ENCODE measurements at regions not wholly inside any gene's neighbourhood (a gene's known extent, or its start where the extent isn't known, plus 50 kb on each side); places are given as distances from the start of the nearest gene placed in this dataset.

GRCh38 chr5:74075501-74076484 is 449.8 kb downstream of the ARHGEF28 start:
- Histone ChIP-seq H2BK120ac (replicated peaks; ENCODE audit: low read depth, low read length) (no peak overlapping the region), H3K4me1 (replicated peaks in 1 of 4; ENCODE audit: control insufficient read depth in 3 of 4, insufficient read depth in 4 of 4, low read length in 3 of 4) (peaks cover 0 to 6% (median 4%) of the 10 kb centered on the region in 4 experiments; a peak in 3 of 7 replicates), H3K18ac (ENCODE audit: extremely low read depth, low read length) (no peak overlapping the region), H3K23ac (ENCODE audit: insufficient read length) (no peak overlapping the region), H3K23me2 (ENCODE audit: low read depth, low read length) (no peaks in the 10 kb centered on the region), H3K27ac (ENCODE audit: low read depth, low read length) (no peak overlapping the region), H3K9ac (replicated peaks in 1 of 4; ENCODE audit: extremely low read depth in 1 of 4, low read depth in 3 of 4, low read length in 3 of 4) (no peak overlapping the region), H3K79me1 (ENCODE audit: low read depth, low read length) (no peaks in the 10 kb centered on the region), H4K5ac (ENCODE audit: insufficient read length, low read depth, low read length) (no peak overlapping the region), H3K27me3 (replicated peaks in 1 of 4; ENCODE audit: control insufficient read depth in 3 of 4, extremely low read depth in 1 of 4, insufficient read depth in 3 of 4, low read length in 3 of 4) (no peaks in the 10 kb centered on the region), H3K79me2 (ENCODE audit: control insufficient read depth in 1 of 2, insufficient read depth in 2 of 2, low read length in 2 of 2) (no peaks in the 10 kb centered on the region), H2BK5ac (ENCODE audit: low read depth, low read length) (no peak overlapping the region), H4K20me1 (replicated peaks in 1 of 2; ENCODE audit: control insufficient read depth in 1 of 2, insufficient read depth in 2 of 2, low read length in 2 of 2) (no peaks in the 10 kb centered on the region), H2AFZ (ENCODE audit: low read length) (peak overlapping the region; percentile 50; the same call in 1 of the 2 replicates), H3K56ac (replicated peaks; ENCODE audit: insufficient read length, low read depth, low read length) (no peak overlapping the region), H2BK15ac (ENCODE audit: low read length) (no peak overlapping the region), H2BK20ac (ENCODE audit: low read length) (no peak overlapping the region), H4K91ac (replicated peaks; ENCODE audit: insufficient read length, low read length) (no peak overlapping the region), H3K36me3 (ENCODE audit: control insufficient read depth in 2 of 4, insufficient read depth in 4 of 4, low read length in 3 of 4) (no peaks in the 10 kb centered on the region), H3K4me3 (ENCODE audit: extremely low read depth in 1 of 4, insufficient read depth in 2 of 4, low read depth in 3 of 4, low read length in 4 of 4) (no peak overlapping the region), H3K14ac (ENCODE audit: insufficient read length) (no peak overlapping the region), H3K9me3 (ENCODE audit: insufficient read depth in 2 of 2, low read depth in 1 of 2, low read length in 1 of 2) (no peaks in the 10 kb centered on the region), H2BK12ac (ENCODE audit: low read depth, low read length) (no peak overlapping the region), H4K8ac (ENCODE audit: extremely low read depth, insufficient read depth, low read length) (no peak overlapping the region), H3K4ac (replicated peaks; ENCODE audit: insufficient read length, low read depth, low read length) (no peak overlapping the region), H2AK5ac (ENCODE audit: low read depth, low read length) (no peak overlapping the region), H3K4me2 (ENCODE audit: insufficient read depth in 1 of 2, low read depth in 2 of 2, low read length in 2 of 2) (no peak overlapping the region)
- FAIRE-seq (peak; percentile 45), DNase-seq (ENCODE audit: low read depth in 1 of 2, low spot score in 2 of 2) (no peak)
- no peak for TF ChIP-seq USF2 (IDR thresholded peaks at IDR 0.05; ENCODE audit: low read length)
- no peak for TF ChIP-seq FOSL1 (IDR thresholded peaks at IDR 0.05; ENCODE audit: insufficient read depth, low read depth, low read length)
- TF ChIP-seq KDM1A (IDR thresholded peaks at IDR 0.05; ENCODE audit: borderline replicate concordance, low read length): no peak
- no peak for TF ChIP-seq SUZ12 (IDR thresholded peaks at IDR 0.05; ENCODE audit: low read length)
- no peak for TF ChIP-seq CEBPB (IDR thresholded peaks at IDR 0.05; ENCODE audit: low read depth, low read length)
- TF ChIP-seq POLR2A (IDR thresholded peaks at IDR 0.05; ENCODE audit: control extremely low read depth in 1 of 2, low read depth in 2 of 2, low read length in 2 of 2): no peak
- no peak for TF ChIP-seq YY1 (IDR thresholded peaks at IDR 0.05; ENCODE audit: low read depth, low read length)
- no peak for TF ChIP-seq KDM4A (IDR thresholded peaks at IDR 0.05; ENCODE audit: low read depth, low read length, severe bottlenecking)
- no peak for TF ChIP-seq TBP (IDR thresholded peaks at IDR 0.05; ENCODE audit: low read depth, low read length)
- whole genome bisulfite sequencing, 2 experiments (ENCODE audit: extremely low coverage in 1 of 2, insufficient coverage in 1 of 2, insufficient read length in 1 of 2, insufficient replicate concordance in 2 of 2, low coverage in 1 of 2, low lambda C conversion rate in 2 of 2, missing lambda C conversion rate in 1 of 2): 82% methylated on average over 7 of the region's 7 CpGs; no CpG with 5 or more reads in 1 of the 2 experiments
- ChIA-PET CTCF (ENCODE audit: partially characterized antibody) (interaction anchor here (0.7 kb wide), 1 partner anchor 40 kb away, joined by 3 read pairs; no protein-coding TSS in a partner anchor), POLR2A (ENCODE audit: partially characterized antibody) (no interaction called here)
